ENCODE measurements at regions not wholly inside any gene's neighbourhood (a gene's known extent, or its start where the extent isn't known, plus 50 kb on each side); places are given as distances from the start of the nearest gene placed in this dataset.

- no peak for DNase-seq (ENCODE audit: low read depth, low spot score)
Observed at GRCh38 chr12:130101370-130101769, 60.9 kb upstream of the FZD10 start.

GRCh38 chr12:130102266-130102665, 60.0 kb upstream of the FZD10 start:
- DNase-seq (ENCODE audit: low read depth, low spot score): no peak

DNA sequence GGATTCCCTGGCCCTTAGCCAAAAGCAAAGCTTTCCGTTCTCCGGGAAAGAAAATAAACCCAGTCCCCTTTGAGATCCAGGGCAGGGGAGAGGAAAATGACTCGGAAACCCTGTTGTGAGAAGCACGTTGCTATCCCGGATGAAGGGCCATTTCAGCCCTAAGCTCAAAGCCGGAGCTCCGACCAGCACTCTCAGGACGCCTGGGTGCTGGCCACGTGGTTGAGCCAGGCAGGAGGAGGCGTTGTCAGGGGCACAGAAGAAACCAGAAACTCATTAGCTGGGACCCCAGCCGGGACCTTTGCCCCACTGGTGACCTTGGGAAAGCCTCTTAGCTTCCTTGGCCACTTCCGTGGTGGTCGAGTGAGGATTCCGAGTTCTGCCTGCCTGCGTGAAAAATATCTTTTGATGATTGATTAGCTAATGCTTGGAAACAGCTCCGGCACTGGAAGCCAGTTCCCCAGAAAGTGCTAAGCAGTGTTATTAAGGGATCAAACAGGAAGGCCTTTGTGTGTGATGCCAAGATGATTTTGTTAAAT, 57.6 kb upstream of the FZD10 start:
- DNase-seq (ENCODE audit: low read depth, low spot score): no peak

GRCh38 chr12:130109062-130109945, 53.0 kb upstream of the FZD10 start:
- DNase-seq (ENCODE audit: low read depth, low spot score): no peak

DNA sequence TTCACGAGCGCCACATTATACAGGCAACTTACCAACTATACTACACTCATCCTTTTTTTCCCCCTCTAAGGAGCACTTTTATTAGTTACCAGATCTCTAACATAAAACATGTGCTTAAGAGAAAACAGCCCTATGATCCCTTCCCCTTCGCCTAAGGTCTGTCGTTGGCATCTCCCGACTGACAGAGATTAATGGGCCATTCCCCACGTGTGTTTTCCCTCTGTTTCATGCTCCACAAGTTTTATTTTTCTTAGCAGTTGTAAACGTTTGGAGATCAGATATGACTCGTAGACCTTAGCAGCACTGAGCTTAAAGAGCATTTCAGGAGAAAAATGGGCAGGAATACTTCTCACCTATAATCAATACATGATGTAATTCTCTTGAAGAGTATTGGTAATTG, 51.4 kb upstream of the FZD10 start:
- DNase-seq (ENCODE audit: low read depth, low spot score): no peak

GRCh38 chr12:130111965-130112496, 50.2 kb upstream of the FZD10 start:
- DNase-seq (ENCODE audit: low read depth, low spot score): no peak
